ENCODE measurements at regions not wholly inside any gene's neighbourhood (a gene's known extent, or its start where the extent isn't known, plus 50 kb on each side); places are given as distances from the start of the nearest gene placed in this dataset.

DNA sequence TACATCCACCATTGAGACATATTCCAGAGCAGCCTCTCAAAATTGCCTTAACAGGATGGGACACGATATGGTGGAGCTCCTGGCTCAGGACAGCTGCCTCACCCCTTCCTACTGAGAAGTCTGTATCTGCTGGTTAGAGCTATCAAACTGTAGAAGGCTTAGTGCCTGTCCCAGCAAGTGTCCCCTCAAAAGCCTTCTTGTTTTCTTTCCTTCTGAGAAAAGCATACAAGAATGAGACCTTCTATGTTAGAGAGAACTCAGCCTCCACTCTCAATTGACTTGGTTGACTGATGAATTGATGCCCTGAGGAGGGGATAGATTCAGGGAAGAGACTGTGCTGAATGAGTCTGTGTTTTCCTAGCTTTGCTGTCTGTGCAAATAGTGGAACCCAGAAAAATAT, 2020.9 kb downstream of the TP53TG3F start:
- Histone ChIP-seq H2AFZ (ENCODE audit: low read depth, low read length) (no peak overlapping the region), H3K4me1 (ENCODE audit: low read length) (no peaks in the 10 kb centered on the region), H3K9ac (ENCODE audit: low read length) (no peak overlapping the region), H4K20me1 (ENCODE audit: insufficient read depth, low read length) (no peaks in the 10 kb centered on the region), H3K27me3 (ENCODE audit: low read depth, low read length) (no peaks in the 10 kb centered on the region), H3K79me2 (ENCODE audit: low read length) (no peaks in the 10 kb centered on the region), H3K27ac (ENCODE audit: low read length) (no peak overlapping the region), H3K4me3 (ENCODE audit: low read length) (no peak overlapping the region), H3K4me2 (ENCODE audit: low read length) (no peak overlapping the region), H3K9me3 (ENCODE audit: insufficient read depth, low read length) (no peaks in the 10 kb centered on the region), H3K36me3 (replicated peaks; ENCODE audit: low read depth, low read length) (no peaks in the 10 kb centered on the region)
- no peak for TF ChIP-seq EZH2phosphoT487 (IDR thresholded peaks at IDR 0.05; ENCODE audit: low read depth)
- TF ChIP-seq, protein P1, sequence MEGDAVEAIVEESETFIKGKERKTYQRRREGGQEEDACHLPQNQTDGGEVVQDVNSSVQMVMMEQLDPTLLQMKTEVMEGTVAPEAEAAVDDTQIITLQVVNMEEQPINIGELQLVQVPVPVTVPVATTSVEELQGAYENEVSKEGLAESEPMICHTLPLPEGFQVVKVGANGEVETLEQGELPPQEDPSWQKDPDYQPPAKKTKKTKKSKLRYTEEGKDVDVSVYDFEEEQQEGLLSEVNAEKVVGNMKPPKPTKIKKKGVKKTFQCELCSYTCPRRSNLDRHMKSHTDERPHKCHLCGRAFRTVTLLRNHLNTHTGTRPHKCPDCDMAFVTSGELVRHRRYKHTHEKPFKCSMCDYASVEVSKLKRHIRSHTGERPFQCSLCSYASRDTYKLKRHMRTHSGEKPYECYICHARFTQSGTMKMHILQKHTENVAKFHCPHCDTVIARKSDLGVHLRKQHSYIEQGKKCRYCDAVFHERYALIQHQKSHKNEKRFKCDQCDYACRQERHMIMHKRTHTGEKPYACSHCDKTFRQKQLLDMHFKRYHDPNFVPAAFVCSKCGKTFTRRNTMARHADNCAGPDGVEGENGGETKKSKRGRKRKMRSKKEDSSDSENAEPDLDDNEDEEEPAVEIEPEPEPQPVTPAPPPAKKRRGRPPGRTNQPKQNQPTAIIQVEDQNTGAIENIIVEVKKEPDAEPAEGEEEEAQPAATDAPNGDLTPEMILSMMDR (IDR thresholded peaks at IDR 0.05; ENCODE audit: low read depth, low read length), result no peak

DNA sequence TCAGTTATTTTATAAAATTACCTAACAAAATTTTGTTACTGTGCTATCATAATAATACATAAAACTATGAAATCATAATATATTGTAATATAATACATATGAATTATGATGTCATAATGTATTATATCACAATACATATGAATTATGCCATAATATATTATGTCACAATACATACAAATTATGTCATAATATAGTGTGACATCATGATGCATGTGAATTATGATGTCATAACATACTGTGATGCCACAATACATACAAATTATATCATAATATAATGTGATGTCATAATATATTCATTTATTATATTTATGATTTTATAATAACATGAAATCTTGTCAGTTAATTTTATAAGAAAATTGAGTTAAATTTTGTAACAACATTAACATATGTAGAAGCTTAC, 2021.6 kb downstream of the TP53TG3F start:
- Histone ChIP-seq H3K36me3 (replicated peaks; ENCODE audit: low read depth, low read length) (no peaks in the 10 kb centered on the region), H3K4me2 (ENCODE audit: low read length) (no peak overlapping the region), H3K4me1 (ENCODE audit: low read length) (no peaks in the 10 kb centered on the region), H3K4me3 (ENCODE audit: low read length) (no peak overlapping the region), H3K9ac (ENCODE audit: low read length) (no peak overlapping the region), H2AFZ (ENCODE audit: low read depth, low read length) (no peak overlapping the region), H3K27me3 (ENCODE audit: low read depth, low read length) (no peaks in the 10 kb centered on the region), H3K27ac (ENCODE audit: low read length) (no peak overlapping the region), H3K9me3 (ENCODE audit: insufficient read depth, low read length) (no peaks in the 10 kb centered on the region), H4K20me1 (ENCODE audit: insufficient read depth, low read length) (no peaks in the 10 kb centered on the region), H3K79me2 (ENCODE audit: low read length) (no peaks in the 10 kb centered on the region)
- TF ChIP-seq, protein P1 (IDR thresholded peaks at IDR 0.05; ENCODE audit: low read depth, low read length), result no peak
- no peak for TF ChIP-seq EZH2phosphoT487 (IDR thresholded peaks at IDR 0.05; ENCODE audit: low read depth)

DNA sequence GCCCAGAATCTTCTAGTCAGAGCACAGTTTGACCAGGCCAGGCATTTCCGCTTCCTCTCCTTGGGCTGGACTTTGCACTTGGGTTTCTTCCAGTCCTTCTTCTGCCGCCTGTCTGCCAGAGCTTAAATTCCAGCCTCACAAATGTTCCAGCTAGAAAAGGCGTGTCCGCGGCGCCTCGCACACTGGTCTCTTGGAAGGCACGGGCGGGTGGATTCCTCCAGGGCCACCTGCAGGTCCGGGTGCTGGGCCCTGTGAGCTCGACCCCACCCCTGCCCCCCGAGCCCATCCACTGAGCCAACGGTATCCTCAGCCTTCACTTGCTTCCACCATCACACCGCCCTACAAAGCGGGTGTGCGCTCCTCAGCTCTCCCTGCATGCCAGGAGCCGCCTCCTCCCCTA, 2026.5 kb downstream of the TP53TG3F start:
- TF ChIP-seq, protein P1 (IDR thresholded peaks at IDR 0.05; ENCODE audit: low read depth, low read length), result no peak
- no peak for TF ChIP-seq EZH2phosphoT487 (IDR thresholded peaks at IDR 0.05; ENCODE audit: low read depth)
- Histone ChIP-seq H2AFZ (ENCODE audit: low read depth, low read length) (no peak overlapping the region), H3K9me3 (ENCODE audit: insufficient read depth, low read length) (no peaks in the 10 kb centered on the region)

DNA sequence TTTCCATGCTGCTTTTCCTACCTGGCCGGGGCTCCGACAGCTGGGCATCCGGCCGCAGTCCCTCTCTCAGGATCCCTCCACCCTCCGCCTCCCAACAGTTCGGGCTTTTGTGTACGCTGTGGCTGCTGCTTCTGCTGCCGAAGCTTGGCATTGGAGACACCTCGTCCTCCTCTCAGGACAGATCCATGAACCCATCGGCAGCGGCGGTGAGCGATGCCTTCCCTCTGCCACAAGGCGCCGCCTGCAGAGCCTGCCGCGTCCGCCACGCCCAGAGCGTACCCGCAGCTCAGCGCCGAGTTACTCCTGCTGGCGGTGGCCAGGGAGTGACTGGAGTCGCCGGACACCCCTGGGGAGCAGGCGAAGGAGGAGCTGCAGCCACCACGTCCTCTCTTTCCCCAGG, 2032.8 kb downstream of the TP53TG3F start:
- no peaks in the 10 kb centered on the region for H3K9me3 ChIP-seq (ENCODE audit: insufficient read depth, low read length)
- H3K79me2 ChIP-seq (ENCODE audit: low read length), result no peaks in the 10 kb centered on the region
- H3K9ac ChIP-seq (ENCODE audit: low read length), result no peak overlapping the region
- H3K27me3 ChIP-seq (ENCODE audit: low read depth, low read length), result no peaks in the 10 kb centered on the region
- H3K4me1 ChIP-seq (ENCODE audit: low read length), result no peaks in the 10 kb centered on the region
- H2AFZ ChIP-seq (ENCODE audit: low read depth, low read length), result no peak overlapping the region
- no peak overlapping the region for H3K27ac ChIP-seq (ENCODE audit: low read length)
- H4K20me1 ChIP-seq (ENCODE audit: insufficient read depth, low read length), result no peaks in the 10 kb centered on the region
- H3K4me3 ChIP-seq (ENCODE audit: low read length), result no peak overlapping the region
- no peak overlapping the region for H3K4me2 ChIP-seq (ENCODE audit: low read length)
- TF ChIP-seq, protein P1 (IDR thresholded peaks at IDR 0.05; ENCODE audit: low read depth, low read length), result no peak
- TF ChIP-seq EZH2phosphoT487 (IDR thresholded peaks at IDR 0.05; ENCODE audit: low read depth), result no peak
- H3K36me3 ChIP-seq (replicated peaks; ENCODE audit: low read depth, low read length), result no peaks in the 10 kb centered on the region

More for the DNA sequence above, 2026.5 kb downstream of the TP53TG3F start:
- H3K4me1 ChIP-seq (ENCODE audit: low read length), result no peaks in the 10 kb centered on the region
- H3K4me2 ChIP-seq (ENCODE audit: low read length), result no peak overlapping the region
- no peaks in the 10 kb centered on the region for H4K20me1 ChIP-seq (ENCODE audit: insufficient read depth, low read length)
- H3K27me3 ChIP-seq (ENCODE audit: low read depth, low read length), result no peaks in the 10 kb centered on the region
- no peak overlapping the region for H3K4me3 ChIP-seq (ENCODE audit: low read length)
- H3K9ac ChIP-seq (ENCODE audit: low read length), result no peak overlapping the region
- no peaks in the 10 kb centered on the region for H3K36me3 ChIP-seq (replicated peaks; ENCODE audit: low read depth, low read length)
- H3K79me2 ChIP-seq (ENCODE audit: low read length), result no peaks in the 10 kb centered on the region
- H3K27ac ChIP-seq (ENCODE audit: low read length), result no peak overlapping the region

Measured in OCI-LY3 (cell line).